WTC11 (cell line): ENCODE measurements at regions not wholly inside any gene's neighbourhood (a gene's known extent, or its start where the extent isn't known, plus 50 kb on each side); places are given as distances from the start of the nearest gene placed in this dataset.

Experiments
- CREM ChIP-seq: sonication (generic); formaldehyde crosslinking; IDR thresholded peaks from 2 replicates; pipeline ENCODE4 v1.8.1; 2022; ENCODE audit warnings: mild to moderate bottlenecking, missing genetic modification reagents, moderate library complexity
- ESRRA ChIP-seq: sonication (generic); formaldehyde crosslinking; IDR thresholded peaks from 2 replicates; pipeline ENCODE4 v1.8.1; 2022; ENCODE audit warnings: mild to moderate bottlenecking, missing genetic modification reagents, borderline replicate concordance
- FOXK1 ChIP-seq: sonication (generic); formaldehyde crosslinking; IDR thresholded peaks from 2 replicates; pipeline ENCODE4 v1.8.0; 2022; ENCODE audit warnings: mild to moderate bottlenecking, moderate library complexity, missing genetic modification reagents
- GTF2I ChIP-seq: fragments of 250-450 bp; sonication (Bioruptor Pico); conservative IDR thresholded peaks from 2 replicates; pipeline ENCODE4 v1.4.0; 2021; ENCODE audit warnings: mild to moderate bottlenecking
- MAX ChIP-seq: sonication (generic); formaldehyde crosslinking; IDR thresholded peaks from 2 replicates; pipeline ENCODE4 v1.8.0; 2022; ENCODE audit warnings: mild to moderate bottlenecking, missing genetic modification reagents
- SMAD4 ChIP-seq: sonication (generic); formaldehyde crosslinking; IDR thresholded peaks from 2 replicates; pipeline ENCODE4 v1.8.0; 2022; ENCODE audit warnings: mild to moderate bottlenecking, missing genetic modification reagents
- SP1 ChIP-seq: sonication (generic); formaldehyde crosslinking; conservative IDR thresholded peaks from 2 replicates; pipeline ENCODE4 v1.8.1; 2022; ENCODE audit warnings: missing genetic modification reagents
- TCF7 ChIP-seq: sonication (generic); formaldehyde crosslinking; IDR thresholded peaks from 2 replicates; pipeline ENCODE4 v1.8.0; 2022; ENCODE audit warnings: mild to moderate bottlenecking, low read depth, missing genetic modification reagents, moderate library complexity
- USF2 ChIP-seq: sonication (generic); formaldehyde crosslinking; IDR thresholded peaks from 2 replicates; pipeline ENCODE4 v1.8.1; 2023; ENCODE audit warnings: mild to moderate bottlenecking, missing genetic modification reagents, moderate library complexity
- TF ChIP-seq, protein P1 (sequence below): sonication (generic); formaldehyde crosslinking; IDR thresholded peaks from 2 replicates; pipeline ENCODE4 v1.8.0; 2023; ENCODE audit warnings: missing genetic modification reagents
- TF ChIP-seq, protein P2 (sequence below): fragments of 200-600 bp; IDR thresholded peaks from 2 replicates; pipeline ENCODE4 v1.8.0; 2022; ENCODE audit warnings: antibody characterized with exemption
- TF ChIP-seq, protein P3 (sequence below): sonication (generic); formaldehyde crosslinking; conservative IDR thresholded peaks from 2 replicates; pipeline ENCODE4 v1.8.1; 2022; ENCODE audit warnings: mild to moderate bottlenecking, missing genetic modification reagents

DNA sequence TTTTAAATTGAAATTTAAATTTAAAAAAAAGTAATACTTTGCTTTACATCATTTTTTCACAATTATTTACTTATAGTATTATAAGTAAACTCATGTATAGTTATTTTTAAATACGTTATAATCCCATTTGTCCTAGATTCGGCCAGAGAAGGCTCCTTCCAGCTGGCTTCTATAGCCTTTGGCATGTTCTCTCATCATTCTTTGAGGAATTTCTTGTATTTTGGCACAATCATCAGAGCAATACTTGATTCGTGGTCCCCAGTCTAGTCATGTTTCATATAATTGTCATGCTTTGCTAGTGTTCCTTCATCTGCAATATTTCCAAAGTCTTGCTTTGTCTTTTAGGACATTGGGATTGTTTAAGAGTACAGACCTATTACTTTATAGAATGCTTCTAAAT lies 1037.9 kb upstream of the AGA start:
- no peak for TF ChIP-seq GTF2I
- TF ChIP-seq FOXK1 (CRISPR knock-in tag): no peak
- no peak for TF ChIP-seq CREM (CRISPR knock-in tag)
- TF ChIP-seq, protein P1, sequence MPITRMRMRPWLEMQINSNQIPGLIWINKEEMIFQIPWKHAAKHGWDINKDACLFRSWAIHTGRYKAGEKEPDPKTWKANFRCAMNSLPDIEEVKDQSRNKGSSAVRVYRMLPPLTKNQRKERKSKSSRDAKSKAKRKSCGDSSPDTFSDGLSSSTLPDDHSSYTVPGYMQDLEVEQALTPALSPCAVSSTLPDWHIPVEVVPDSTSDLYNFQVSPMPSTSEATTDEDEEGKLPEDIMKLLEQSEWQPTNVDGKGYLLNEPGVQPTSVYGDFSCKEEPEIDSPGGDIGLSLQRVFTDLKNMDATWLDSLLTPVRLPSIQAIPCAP: no peak
- TF ChIP-seq MAX (CRISPR knock-in tag): no peak
- TF ChIP-seq, protein P2, sequence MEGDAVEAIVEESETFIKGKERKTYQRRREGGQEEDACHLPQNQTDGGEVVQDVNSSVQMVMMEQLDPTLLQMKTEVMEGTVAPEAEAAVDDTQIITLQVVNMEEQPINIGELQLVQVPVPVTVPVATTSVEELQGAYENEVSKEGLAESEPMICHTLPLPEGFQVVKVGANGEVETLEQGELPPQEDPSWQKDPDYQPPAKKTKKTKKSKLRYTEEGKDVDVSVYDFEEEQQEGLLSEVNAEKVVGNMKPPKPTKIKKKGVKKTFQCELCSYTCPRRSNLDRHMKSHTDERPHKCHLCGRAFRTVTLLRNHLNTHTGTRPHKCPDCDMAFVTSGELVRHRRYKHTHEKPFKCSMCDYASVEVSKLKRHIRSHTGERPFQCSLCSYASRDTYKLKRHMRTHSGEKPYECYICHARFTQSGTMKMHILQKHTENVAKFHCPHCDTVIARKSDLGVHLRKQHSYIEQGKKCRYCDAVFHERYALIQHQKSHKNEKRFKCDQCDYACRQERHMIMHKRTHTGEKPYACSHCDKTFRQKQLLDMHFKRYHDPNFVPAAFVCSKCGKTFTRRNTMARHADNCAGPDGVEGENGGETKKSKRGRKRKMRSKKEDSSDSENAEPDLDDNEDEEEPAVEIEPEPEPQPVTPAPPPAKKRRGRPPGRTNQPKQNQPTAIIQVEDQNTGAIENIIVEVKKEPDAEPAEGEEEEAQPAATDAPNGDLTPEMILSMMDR: no peak
- TF ChIP-seq TCF7 (CRISPR knock-in tag): no peak
- TF ChIP-seq ESRRA (CRISPR knock-in tag): no peak
- TF ChIP-seq, protein P3, sequence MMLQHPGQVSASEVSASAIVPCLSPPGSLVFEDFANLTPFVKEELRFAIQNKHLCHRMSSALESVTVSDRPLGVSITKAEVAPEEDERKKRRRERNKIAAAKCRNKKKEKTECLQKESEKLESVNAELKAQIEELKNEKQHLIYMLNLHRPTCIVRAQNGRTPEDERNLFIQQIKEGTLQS (CRISPR knock-in tag): no peak
- TF ChIP-seq SMAD4 (CRISPR knock-in tag): no peak
- no peak for TF ChIP-seq SP1
- no peak for TF ChIP-seq USF2 (CRISPR knock-in tag)
